ENCODE measurements at regions not wholly inside any gene's neighbourhood (a gene's known extent, or its start where the extent isn't known, plus 50 kb on each side); places are given as distances from the start of the nearest gene placed in this dataset.

DNA sequence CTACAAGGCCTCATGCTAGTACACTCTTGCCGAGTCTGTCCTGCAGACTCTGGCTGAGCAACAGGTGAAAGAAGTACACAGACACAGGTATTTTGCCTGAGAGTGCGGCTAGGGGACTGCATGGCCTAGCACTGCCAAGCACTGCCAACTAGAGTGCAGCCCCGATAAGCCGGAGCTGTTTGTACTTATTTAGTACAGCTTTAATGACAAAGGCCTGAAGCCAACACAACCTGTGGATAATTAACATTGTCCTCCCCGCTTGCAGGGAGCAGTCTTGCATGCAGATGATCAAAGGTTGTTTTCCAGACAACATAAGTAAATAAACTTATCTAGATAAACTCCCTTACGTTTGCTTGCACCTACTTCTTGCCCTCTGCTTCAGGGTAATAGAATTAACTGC is 63.7 kb upstream of the MMADHC start:
- CTCF ChIA-PET, result no interaction called here
- POLR2A ChIA-PET, result no interaction called here

DNA sequence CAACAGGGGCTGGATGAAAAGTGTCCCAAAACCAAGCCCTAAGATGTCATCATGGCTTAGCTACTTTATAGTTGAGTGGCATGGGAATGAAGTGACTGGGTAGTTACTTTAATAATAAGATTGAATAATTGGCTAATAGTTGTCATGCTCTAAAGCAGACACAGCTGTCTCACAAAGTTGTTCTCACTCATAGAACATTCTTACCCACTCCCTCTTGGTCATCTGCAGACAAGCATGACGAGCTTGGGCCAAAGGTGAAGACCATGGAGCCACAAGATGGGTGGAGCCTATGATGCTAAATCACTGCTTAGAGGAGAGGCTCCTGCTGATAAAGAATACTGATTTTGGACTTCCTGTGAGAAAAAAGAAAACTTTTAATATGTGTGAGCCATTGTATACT is 62.4 kb upstream of the MMADHC start:
- POLR2A ChIA-PET, result no interaction called here
- CTCF ChIA-PET, result no interaction called here

DNA sequence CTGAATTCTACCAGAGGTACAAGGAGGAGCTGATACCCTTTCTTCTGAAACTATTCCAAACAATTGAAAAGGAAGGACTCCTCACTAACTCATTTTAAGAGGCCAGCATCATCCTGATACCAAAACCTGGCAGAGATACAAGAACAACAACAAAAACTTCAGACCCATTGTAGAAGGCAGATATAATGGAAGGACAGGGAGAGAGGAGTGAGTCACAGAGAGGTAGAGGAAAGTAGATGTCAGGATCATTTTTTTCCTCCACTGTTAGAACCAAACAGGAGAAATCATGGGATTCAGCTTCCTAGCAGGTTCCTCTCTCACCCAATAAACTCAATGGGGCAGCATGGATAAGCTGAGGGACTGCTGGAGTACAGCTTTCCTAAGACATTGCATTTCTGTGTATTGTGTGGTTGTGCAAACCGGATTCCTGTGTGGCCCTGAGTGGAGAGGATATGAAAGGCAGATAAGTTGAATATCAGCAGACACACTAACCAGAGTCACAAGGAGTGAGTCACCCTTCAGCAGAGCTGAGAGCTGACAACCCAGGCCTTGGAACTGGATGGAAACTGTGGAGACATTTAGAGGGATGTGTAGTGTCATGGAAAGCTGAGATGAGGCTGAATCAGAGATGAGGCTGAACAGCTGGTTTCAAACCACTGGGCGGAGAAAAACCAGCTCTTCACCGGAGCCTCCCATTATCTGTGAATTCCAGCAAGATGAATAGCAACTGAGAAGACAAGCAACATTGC is 60.9 kb upstream of the MMADHC start:
- ChIA-PET POLR2A (no interaction called here), CTCF (no interaction called here)

DNA sequence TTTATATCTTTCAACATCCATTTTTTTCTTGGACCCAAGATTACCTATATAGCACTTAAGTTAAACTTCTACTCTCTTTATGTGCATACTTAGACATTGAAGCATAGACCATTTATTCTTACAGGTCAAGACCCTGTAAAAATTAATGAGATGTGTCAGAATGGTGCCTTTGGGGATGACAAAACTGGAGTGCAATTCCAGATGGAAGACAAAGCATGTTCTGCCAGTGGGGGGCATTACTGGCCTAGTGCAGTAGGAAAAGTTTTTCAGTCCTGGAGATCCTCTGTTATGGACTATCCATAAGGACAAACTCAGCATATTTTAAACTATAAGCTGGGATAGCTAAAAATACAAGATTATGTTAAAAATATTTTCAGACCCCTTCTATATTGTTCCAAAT is 57.8 kb upstream of the MMADHC start:
- ChIA-PET POLR2A (no interaction called here), CTCF (no interaction called here)
